NCI-H2196 treated with DMSO at 0.1 percent for 48 hours (cell line): ENCODE measurements at regions not wholly inside any gene's neighbourhood (a gene's known extent, or its start where the extent isn't known, plus 50 kb on each side); places are given as distances from the start of the nearest gene placed in this dataset.

ENCODE experiments used
- DNase-seq: peaks from one replicate; lab custom pipeline; 2025; ENCODE audit not compliant: unreplicated experiment; lab: John Stamatoyannopoulos, UW

- no peak for DNase-seq
These were observed 209.6 kb downstream of the BUD13 start for GRCh38 chr11:116563028-116563711.

- no peak for DNase-seq
These were observed 212.2 kb downstream of the BUD13 start for GRCh38 chr11:116560589-116560988.

GRCh38 chr11:116558504-116559211 is 214.1 kb downstream of the BUD13 start:
- DNase-seq: no peak

- DNase-seq: no peak
These were observed 215.5 kb downstream of the BUD13 start for GRCh38 chr11:116557282-116557681.

- no peak for DNase-seq
These were observed 216.3 kb downstream of the BUD13 start for GRCh38 chr11:116556483-116556882.

- DNase-seq: no peak
These were observed 219.3 kb downstream of the BUD13 start for GRCh38 chr11:116553482-116553881.

- DNase-seq: no peak
These were observed 221.2 kb downstream of the BUD13 start for GRCh38 chr11:116551576-116551975.

GRCh38 chr11:116548256-116548655 is 224.5 kb downstream of the BUD13 start:
- DNase-seq: no peak

- DNase-seq: no peak
These were observed 225.2 kb downstream of the BUD13 start for GRCh38 chr11:116547571-116547970.

- DNase-seq: no peak
These were observed 226.9 kb downstream of the BUD13 start for GRCh38 chr11:116545912-116546311.

- no peak for DNase-seq
These were observed 228.1 kb downstream of the BUD13 start for GRCh38 chr11:116544721-116545120.

- no peak for DNase-seq
These were observed 228.8 kb downstream of the BUD13 start for GRCh38 chr11:116543911-116544475.

- no peak for DNase-seq
These were observed 229.7 kb downstream of the BUD13 start for GRCh38 chr11:116543099-116543498.

- no peak for DNase-seq
These were observed 230.4 kb downstream of the BUD13 start for GRCh38 chr11:116542406-116542805.

GRCh38 chr11:116541460-116541859 is 231.3 kb downstream of the BUD13 start:
- no peak for DNase-seq

GRCh38 chr11:116540645-116541304 is 232.0 kb downstream of the BUD13 start:
- DNase-seq: no peak

- DNase-seq: no peak
These were observed 232.9 kb downstream of the BUD13 start for GRCh38 chr11:116539836-116540418.

GRCh38 chr11:116539211-116539610 is 233.6 kb downstream of the BUD13 start:
- no peak for DNase-seq

- no peak for DNase-seq
These were observed 234.1 kb downstream of the BUD13 start for GRCh38 chr11:116538677-116539076.

- DNase-seq: no peak
These were observed 235.1 kb downstream of the BUD13 start for GRCh38 chr11:116537709-116538108.

- no peak for DNase-seq
These were observed 235.7 kb downstream of the BUD13 start for GRCh38 chr11:116537121-116537520.
